ENCODE measurements at regions not wholly inside any gene's neighbourhood (a gene's known extent, or its start where the extent isn't known, plus 50 kb on each side); places are given as distances from the start of the nearest gene placed in this dataset.

GRCh38 chr16:74199842-74200124 is 96.8 kb upstream of the PSMD7 start:
- DNase-seq = no peak
- no peak for TF ChIP-seq POLR2A (IDR thresholded peaks at IDR 0.05; ENCODE audit: low read length)

- no peak for DNase-seq
Measured at GRCh38 chr16:74199066-74199841, 97.4 kb upstream of the PSMD7 start.

DNA sequence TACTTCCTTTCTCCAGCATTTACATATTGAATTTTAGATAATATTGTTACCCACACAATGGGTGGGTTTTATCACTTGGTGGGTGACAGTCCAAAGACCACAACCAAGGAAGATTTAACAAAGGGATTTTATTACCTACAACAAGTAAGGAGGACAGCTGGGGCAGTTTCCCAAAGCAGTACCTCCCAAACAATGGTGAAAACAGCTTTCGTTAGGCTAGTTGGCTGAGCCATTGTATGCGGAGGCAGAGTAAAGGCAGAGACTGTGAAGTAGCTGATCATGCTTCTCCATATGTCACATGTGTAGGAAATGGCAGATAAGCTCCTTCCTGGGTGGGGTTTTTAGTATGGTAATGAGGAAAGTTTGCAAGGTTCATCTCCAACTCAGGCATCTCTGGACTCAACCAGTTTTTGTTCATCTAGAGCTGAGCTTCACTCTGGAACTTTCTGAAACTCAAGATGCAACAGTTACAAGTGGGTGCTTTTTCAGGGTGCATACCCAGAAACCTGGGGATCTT is 104.3 kb upstream of the PSMD7 start:
- TF ChIP-seq POLR2A (IDR thresholded peaks at IDR 0.05; ENCODE audit: low read length) (no peak), GATA1 (IDR thresholded peaks at IDR 0.05; ENCODE audit: low read depth, low read length) (no peak)
- no peak for DNase-seq

More at GRCh38 chr16:74199066-74199841, 97.4 kb upstream of the PSMD7 start:
- TF ChIP-seq GATA1 (IDR thresholded peaks at IDR 0.05; ENCODE audit: low read depth, low read length) (no peak), POLR2A (IDR thresholded peaks at IDR 0.05; ENCODE audit: low read length) (no peak)

DNA sequence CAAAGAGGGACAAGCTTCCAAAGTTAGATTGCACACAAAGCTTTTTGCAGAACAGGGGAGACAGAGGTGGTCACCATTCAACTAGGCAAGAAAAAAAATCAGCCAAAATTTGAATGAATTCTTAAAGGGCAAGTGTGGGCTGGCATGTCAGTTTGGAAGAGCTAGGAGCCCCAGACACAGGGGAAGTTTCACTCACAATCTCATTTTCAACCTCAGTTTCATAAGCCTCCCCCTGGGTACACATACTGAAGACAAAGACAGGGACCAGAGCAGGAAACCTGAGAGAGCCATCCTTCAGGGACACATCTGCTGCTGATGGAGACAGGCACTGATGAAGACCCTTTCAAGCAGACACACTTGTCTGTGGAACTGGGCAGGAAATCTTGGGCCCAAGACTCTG is 106.3 kb upstream of the PSMD7 start:
- no peak for DNase-seq
- TF ChIP-seq GATA1 (IDR thresholded peaks at IDR 0.05; ENCODE audit: low read depth, low read length) = no peak
- TF ChIP-seq POLR2A (IDR thresholded peaks at IDR 0.05; ENCODE audit: low read length) = no peak

GRCh38 chr16:74188856-74189255 is 107.8 kb upstream of the PSMD7 start:
- no peak for DNase-seq
- TF ChIP-seq POLR2A (IDR thresholded peaks at IDR 0.05; ENCODE audit: low read length) (no peak), GATA1 (IDR thresholded peaks at IDR 0.05; ENCODE audit: low read depth, low read length) (no peak)

GRCh38 chr16:74186561-74186971 is 110.0 kb upstream of the PSMD7 start:
- no peak for TF ChIP-seq GATA1 (IDR thresholded peaks at IDR 0.05; ENCODE audit: low read depth, low read length)
- no peak for TF ChIP-seq POLR2A (IDR thresholded peaks at IDR 0.05; ENCODE audit: low read length)
- DNase-seq = no peak

DNA sequence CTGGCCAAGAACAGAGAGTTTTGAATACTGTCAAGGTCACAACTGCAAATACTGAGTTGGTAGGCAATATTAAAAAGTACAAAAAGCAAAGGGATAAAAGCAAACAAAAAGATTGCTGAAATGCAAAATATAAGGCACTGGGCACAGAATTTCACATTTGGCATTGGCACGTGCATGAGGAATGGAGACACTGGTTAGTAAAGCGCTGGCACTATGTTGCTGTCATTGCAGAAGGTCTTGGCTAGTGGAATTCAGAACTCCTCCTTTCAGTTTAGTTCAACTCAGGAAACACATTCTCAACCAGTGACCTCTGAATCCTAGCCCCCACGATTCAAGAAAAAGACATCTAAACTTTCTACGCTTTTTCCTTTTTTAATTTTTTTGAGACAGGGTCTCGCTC is 111.8 kb upstream of the PSMD7 start:
- no peak for DNase-seq
- TF ChIP-seq GATA1 (IDR thresholded peaks at IDR 0.05; ENCODE audit: low read depth, low read length) (no peak), POLR2A (IDR thresholded peaks at IDR 0.05; ENCODE audit: low read length) (no peak)

GRCh38 chr16:74183601-74184360 is 112.8 kb upstream of the PSMD7 start:
- no peak for DNase-seq
- TF ChIP-seq POLR2A (IDR thresholded peaks at IDR 0.05; ENCODE audit: low read length) (no peak), GATA1 (IDR thresholded peaks at IDR 0.05; ENCODE audit: low read depth, low read length) (no peak)

DNA sequence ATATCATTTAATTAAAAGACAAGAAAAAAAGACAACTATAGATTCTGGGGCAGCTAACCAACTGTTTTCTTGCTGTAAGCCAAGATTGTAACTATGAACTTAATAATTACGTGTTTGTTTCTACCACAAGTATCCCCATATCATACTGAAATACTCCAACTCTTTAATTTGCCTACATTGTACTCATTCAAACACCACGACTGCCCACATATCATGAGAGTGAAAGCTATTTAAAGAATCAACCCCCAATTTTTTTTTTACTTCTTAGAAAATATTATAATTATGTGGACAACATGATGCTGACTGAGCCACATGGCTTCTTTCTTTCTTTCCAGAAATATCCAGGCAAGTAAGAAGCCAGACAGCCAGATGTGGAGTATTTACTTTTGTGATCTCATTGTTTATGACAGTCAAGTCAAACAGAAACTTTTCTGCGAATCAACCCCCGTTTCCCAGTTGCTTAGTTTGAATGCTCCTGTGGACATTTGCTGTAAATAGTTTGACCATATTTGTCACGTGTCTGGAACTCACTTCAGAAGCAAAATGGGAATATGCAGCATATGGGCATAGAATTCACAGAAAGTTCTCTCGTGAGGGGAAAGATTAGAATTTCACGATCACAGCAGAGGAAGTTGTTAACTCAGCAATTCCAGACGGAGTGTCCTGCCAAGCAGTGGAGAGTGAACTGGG is 126.8 kb upstream of the PSMD7 start:
- no peak for TF ChIP-seq GATA1 (IDR thresholded peaks at IDR 0.05; ENCODE audit: low read depth, low read length)
- TF ChIP-seq POLR2A (IDR thresholded peaks at IDR 0.05; ENCODE audit: low read length) = no peak
- no peak for DNase-seq

DNA sequence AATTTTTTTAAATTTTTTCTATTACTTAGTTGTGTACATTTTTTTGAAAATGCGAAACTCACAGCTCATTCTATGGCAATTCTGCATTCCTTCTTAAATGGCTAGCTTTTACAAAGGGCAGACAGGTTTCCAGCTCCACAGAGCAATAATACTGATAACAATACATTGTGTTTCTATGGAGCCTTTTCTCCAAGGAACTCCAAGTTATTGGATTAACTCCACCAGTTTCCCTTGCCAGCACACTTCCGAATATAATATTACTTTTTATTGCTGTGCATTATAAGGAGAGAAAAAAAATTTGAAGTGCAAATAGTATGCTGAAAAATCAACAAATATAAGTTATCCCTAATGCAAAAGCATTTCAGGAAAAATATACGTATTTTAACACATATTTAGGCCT is 127.5 kb upstream of the PSMD7 start:
- no peak for TF ChIP-seq POLR2A (IDR thresholded peaks at IDR 0.05; ENCODE audit: low read length)
- TF ChIP-seq GATA1 (IDR thresholded peaks at IDR 0.05; ENCODE audit: low read depth, low read length) = no peak
- no peak for DNase-seq

DNA sequence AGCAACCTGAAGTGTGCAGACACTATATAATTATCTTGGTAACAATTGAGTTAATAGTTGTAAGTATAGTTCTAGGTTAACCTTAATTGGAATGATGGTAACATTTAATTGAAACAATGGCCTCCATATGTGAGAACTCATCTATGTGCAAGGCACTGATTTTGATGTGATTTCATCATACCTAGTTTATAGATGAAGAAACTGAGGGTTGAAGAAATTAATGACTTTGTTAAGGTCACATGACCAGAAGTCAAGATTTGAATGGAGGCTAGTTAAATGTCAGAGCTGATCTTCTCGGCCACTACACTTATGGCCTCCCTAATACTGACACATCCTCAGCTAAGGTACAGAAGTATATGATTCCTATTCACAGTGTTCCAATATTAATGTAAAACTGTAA is 128.2 kb upstream of the PSMD7 start:
- TF ChIP-seq GATA1 (IDR thresholded peaks at IDR 0.05; ENCODE audit: low read depth, low read length) = no peak
- TF ChIP-seq POLR2A (IDR thresholded peaks at IDR 0.05; ENCODE audit: low read length) = no peak
- no peak for DNase-seq

DNA sequence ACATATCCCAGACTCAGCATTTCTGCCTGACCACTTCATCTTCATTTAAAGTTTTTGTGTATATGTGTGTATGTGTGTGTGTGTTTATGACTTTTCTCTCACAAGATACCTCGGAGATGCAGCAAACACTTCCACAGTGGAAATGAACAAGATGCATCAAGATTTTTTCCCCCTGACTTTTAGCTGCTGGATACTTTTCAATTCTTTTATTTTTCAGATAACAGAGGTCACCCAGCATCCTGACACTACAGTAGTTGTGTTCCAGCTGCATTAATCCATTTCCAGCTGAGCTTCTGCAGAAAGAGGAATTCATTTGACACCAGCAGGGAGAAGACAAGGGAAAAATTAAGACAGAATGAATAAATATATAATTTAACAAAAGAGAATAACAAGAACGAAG is 130.2 kb upstream of the PSMD7 start:
- no peak for DNase-seq
- TF ChIP-seq POLR2A (IDR thresholded peaks at IDR 0.05; ENCODE audit: low read length) (no peak), GATA1 (IDR thresholded peaks at IDR 0.05; ENCODE audit: low read depth, low read length) (no peak)

- DNase-seq = no peak
- TF ChIP-seq POLR2A (IDR thresholded peaks at IDR 0.05; ENCODE audit: low read length) (no peak), GATA1 (IDR thresholded peaks at IDR 0.05; ENCODE audit: low read depth, low read length) (no peak)
Measured at GRCh38 chr16:74165566-74166080, 131.0 kb upstream of the PSMD7 start.

DNA sequence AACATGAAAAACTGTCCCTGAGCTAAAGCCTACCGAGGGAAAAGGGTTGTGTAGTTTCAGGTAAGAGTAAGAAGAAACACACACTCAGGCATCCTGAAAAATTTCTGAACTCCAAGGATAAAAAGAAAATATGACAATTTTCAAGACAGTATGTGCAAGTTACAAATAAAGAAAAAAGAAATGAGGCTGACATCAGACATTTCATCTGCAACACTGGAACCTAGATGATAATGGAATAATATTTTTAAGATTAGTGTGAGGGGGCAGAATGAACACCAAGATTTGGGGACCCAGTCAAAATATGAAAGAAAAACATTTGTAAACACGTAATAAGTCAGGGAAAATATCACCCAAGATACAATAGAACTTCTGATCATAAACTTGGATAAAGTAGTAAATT is 135.9 kb upstream of the PSMD7 start:
- no peak for TF ChIP-seq POLR2A (IDR thresholded peaks at IDR 0.05; ENCODE audit: low read length)
- no peak for TF ChIP-seq GATA1 (IDR thresholded peaks at IDR 0.05; ENCODE audit: low read depth, low read length)

More for the DNA sequence above, 135.9 kb upstream of the PSMD7 start:
- DNase-seq = no peak
